Tibial nerve (tissue), 4 donors: ENCODE measurements at regions not wholly inside any gene's neighbourhood (a gene's known extent, or its start where the extent isn't known, plus 50 kb on each side); places are given as distances from the start of the nearest gene placed in this dataset.

Experiments
- DNase-seq, 2 donors: peaks; one replicate each; pipeline ENCODE4 v3.0.0-alpha.2; 2019; ENCODE audit warnings: low spot score in 2 of 2
- H3K27ac ChIP-seq, 4 donors: fragments of 200-600 bp; sonication (generic) in 3 of 4; one replicate each; pipeline ENCODE4 v1.5.1; 2017 to 2019; ENCODE audit warnings: mild to moderate bottlenecking in 1 of 4
- H3K27me3 ChIP-seq, 2 donors: fragments of 200-600 bp; sonication (generic) in 1 of 2; one replicate each; pipeline versions ENCODE4 v1.5.1 to v1.6.0; 2017 to 2019
- H3K36me3 ChIP-seq, 3 donors: fragments of 200-600 bp; sonication (generic); one replicate each; pipeline ENCODE4 v1.5.1; 2018 to 2019
- H3K4me1 ChIP-seq, 4 donors: fragments of 200-600 bp; sonication (generic) in 3 of 4; one replicate each; pipeline ENCODE4 v1.5.1; 2017 to 2019
- H3K4me3 ChIP-seq, 4 donors: fragments of 200-600 bp; sonication (generic) in 3 of 4; one replicate each; pipeline ENCODE4 v1.5.1; 2017 to 2019; ENCODE audit warnings: mild to moderate bottlenecking in 1 of 4, moderate library complexity in 1 of 4
- H3K9me3 ChIP-seq, 4 donors: fragments of 200-600 bp; sonication (generic) in 3 of 4; one replicate each; pipeline ENCODE4 v1.5.1; 2017 to 2019
- EP300 ChIP-seq, 2 donors: sonication (generic); formaldehyde crosslinking; IDR thresholded peaks; one replicate each; pipeline ENCODE4 v1.6.1; 2017; ENCODE audit warnings: antibody characterized with exemption in 2 of 2, mild to moderate bottlenecking in 1 of 2
- POLR2A ChIP-seq, 2 donors: fragments of 450-650 bp; IDR thresholded peaks; one replicate each; pipeline ENCODE4 v1.6.1; 2017; ENCODE audit warnings: antibody characterized with exemption in 2 of 2, mild to moderate bottlenecking in 2 of 2, moderate library complexity in 2 of 2
- whole genome bisulfite sequencing, 2 donors: methylation state at CpG; one replicate each; pipeline ENCODE4 v1.1.5; 2018; 5-methylcytosine and 5-hydroxymethylcytosine counted together
- TF ChIP-seq, protein P1 (sequence below), 5 experiments: fragments of 200-600 bp in 3 of 5; fragments of 450-650 bp in 2 of 5; sonication (generic) in 3 of 5; IDR thresholded peaks; one replicate each; pipeline ENCODE4 v1.5.1; 2016 to 2019; ENCODE audit warnings: antibody characterized with exemption in 5 of 5, mild to moderate bottlenecking in 3 of 5, moderate library complexity in 2 of 5

DNA sequence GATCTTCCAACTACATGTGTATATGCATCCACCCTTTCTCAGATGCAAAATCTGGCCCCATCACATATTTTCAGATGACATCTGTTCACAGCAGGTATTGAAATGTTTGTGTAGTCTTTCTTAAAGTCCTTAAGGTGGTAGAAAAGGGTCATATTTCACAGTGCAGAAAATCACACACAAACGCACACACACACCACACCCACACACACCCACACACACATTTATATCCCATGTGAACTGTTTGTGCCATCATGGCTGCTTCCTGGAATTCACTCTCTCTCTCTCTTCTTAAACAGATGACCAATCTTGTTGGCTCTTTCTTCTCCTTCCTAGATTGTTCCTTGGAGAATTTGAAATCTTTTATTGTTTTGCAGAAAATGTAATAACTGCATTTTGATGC lies 663.0 kb upstream of the GRM3 start:
- Histone ChIP-seq H3K36me3 (no peaks in the 10 kb centered on the region), H3K9me3 (no peaks in the 10 kb centered on the region), H3K27me3 (no peaks in the 10 kb centered on the region), H3K4me1 (peaks cover 0 to 4% (median 0%) of the 10 kb centered on the region in 4 donors), H3K4me3 (no peak overlapping the region), H3K27ac (no peak overlapping the region)
- TF ChIP-seq EP300 (IDR thresholded peaks at IDR 0.05) (no peak), POLR2A (IDR thresholded peaks at IDR 0.05) (no peak)
- TF ChIP-seq, protein P1, sequence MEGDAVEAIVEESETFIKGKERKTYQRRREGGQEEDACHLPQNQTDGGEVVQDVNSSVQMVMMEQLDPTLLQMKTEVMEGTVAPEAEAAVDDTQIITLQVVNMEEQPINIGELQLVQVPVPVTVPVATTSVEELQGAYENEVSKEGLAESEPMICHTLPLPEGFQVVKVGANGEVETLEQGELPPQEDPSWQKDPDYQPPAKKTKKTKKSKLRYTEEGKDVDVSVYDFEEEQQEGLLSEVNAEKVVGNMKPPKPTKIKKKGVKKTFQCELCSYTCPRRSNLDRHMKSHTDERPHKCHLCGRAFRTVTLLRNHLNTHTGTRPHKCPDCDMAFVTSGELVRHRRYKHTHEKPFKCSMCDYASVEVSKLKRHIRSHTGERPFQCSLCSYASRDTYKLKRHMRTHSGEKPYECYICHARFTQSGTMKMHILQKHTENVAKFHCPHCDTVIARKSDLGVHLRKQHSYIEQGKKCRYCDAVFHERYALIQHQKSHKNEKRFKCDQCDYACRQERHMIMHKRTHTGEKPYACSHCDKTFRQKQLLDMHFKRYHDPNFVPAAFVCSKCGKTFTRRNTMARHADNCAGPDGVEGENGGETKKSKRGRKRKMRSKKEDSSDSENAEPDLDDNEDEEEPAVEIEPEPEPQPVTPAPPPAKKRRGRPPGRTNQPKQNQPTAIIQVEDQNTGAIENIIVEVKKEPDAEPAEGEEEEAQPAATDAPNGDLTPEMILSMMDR (IDR thresholded peaks at IDR 0.05) = no peak
- no peak for DNase-seq
- 38 to 45% methylated on average over 1 of the region's 1 CpG for WGBS, 2 donors

DNA sequence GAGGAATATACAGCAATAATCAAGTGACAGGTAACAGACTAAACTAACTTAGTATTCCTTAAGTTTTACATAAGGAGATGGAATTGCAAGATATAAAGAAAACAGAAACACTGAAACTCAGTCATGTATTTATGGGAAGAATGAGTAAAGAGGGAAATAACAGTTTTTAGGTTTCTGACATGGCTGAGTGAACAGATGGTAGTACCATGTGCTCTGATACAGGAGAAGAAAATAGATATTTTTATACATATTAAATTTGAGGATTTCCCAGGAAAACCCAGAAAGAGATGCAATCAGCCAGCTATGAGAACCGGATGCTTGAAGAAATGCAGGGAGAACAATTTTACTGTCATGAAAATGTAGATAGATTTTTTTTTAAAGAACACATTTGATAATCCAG lies 669.5 kb upstream of the GRM3 start:
- Histone ChIP-seq H3K4me1 (no peaks in the 10 kb centered on the region), H3K9me3 (peaks cover 0 to 3% (median 0%) of the 10 kb centered on the region in 4 donors), H3K27me3 (no peaks in the 10 kb centered on the region), H3K4me3 (no peak overlapping the region), H3K36me3 (no peaks in the 10 kb centered on the region), H3K27ac (no peak overlapping the region)
- DNase-seq = no peak
- WGBS, 2 donors = 45 to 62% methylated on average over 1 of the region's 1 CpG
- TF ChIP-seq, protein P1 (IDR thresholded peaks at IDR 0.05) = no peak
- TF ChIP-seq POLR2A (IDR thresholded peaks at IDR 0.05) (no peak), EP300 (IDR thresholded peaks at IDR 0.05) (no peak)

DNA sequence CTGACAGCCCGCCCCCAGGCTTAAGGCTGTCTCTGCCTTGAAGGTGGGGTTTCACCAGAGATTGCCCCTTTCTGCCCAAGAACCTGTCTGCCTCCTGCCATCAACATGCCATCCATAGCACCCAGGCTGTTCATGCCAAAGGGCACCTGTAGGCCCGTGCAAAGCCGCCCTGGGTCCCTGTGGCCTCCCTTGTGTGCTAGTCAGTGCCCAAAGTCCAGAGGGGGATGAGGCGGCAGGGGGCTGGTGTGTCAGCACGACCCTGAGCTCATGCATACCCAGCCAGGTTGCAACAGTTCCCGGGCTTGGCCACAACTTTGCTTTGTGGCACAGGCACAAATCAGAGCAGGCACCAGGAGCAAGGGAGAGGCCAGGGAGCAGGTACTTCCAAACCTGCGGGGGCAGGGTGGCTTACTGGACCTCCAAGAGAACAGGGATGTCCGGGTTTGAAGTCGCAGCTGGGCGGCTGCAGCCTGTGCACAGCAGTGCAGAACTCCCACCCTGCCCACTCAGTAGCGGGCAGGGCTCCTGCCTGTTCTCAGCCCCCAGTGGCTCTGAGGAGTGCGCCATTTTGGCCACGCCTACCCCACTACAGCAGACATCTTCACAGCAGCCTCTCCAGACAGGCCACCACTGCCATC lies 671.1 kb upstream of the GRM3 start:
- no peak overlapping the region for H3K4me3 ChIP-seq
- DNase-seq = no peak
- no peak overlapping the region for H3K27ac ChIP-seq
- H3K27me3 ChIP-seq = no peaks in the 10 kb centered on the region
- TF ChIP-seq POLR2A (IDR thresholded peaks at IDR 0.05) (no peak), EP300 (IDR thresholded peaks at IDR 0.05) (no peak)
- TF ChIP-seq, protein P1 (IDR thresholded peaks at IDR 0.05) = no peak
- H3K36me3 ChIP-seq = no peaks in the 10 kb centered on the region
- WGBS, 2 donors = 91 to 95% methylated on average over 9 to 13 of the region's 13 CpGs
- H3K9me3 ChIP-seq = peaks cover 0 to 3% (median 0%) of the 10 kb centered on the region in 4 donors
- no peaks in the 10 kb centered on the region for H3K4me1 ChIP-seq

DNA sequence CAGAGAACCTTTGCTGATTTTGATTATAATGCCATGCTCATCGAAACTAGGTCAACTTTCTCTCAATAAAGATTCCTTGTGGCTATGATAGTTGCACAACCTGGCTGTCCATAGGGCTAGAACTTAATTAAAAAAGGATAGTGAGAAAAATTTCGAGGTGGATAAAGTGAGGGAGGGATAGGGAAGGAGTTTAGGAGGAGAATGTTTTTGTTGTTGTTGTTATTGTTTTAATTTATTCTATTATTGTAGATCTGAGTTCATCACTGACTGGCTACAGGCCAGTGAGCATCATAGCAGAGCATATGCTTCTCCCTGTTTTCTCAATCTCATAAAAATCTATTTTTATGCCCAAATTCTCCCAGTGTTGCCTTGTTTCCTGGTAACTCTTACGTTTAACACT lies 688.7 kb upstream of the GRM3 start:
- 59 to 65% methylated on average over 3 of the region's 3 CpGs for WGBS, 2 donors
- Histone ChIP-seq H3K4me3 (no peak overlapping the region), H3K36me3 (no peaks in the 10 kb centered on the region), H3K4me1 (no peaks in the 10 kb centered on the region), H3K9me3 (no peaks in the 10 kb centered on the region), H3K27me3 (no peaks in the 10 kb centered on the region), H3K27ac (no peak overlapping the region)
- TF ChIP-seq, protein P1 (IDR thresholded peaks at IDR 0.05) = no peak
- no peak for TF ChIP-seq EP300 (IDR thresholded peaks at IDR 0.05)
- TF ChIP-seq POLR2A (IDR thresholded peaks at IDR 0.05) = no peak
- DNase-seq = no peak

DNA sequence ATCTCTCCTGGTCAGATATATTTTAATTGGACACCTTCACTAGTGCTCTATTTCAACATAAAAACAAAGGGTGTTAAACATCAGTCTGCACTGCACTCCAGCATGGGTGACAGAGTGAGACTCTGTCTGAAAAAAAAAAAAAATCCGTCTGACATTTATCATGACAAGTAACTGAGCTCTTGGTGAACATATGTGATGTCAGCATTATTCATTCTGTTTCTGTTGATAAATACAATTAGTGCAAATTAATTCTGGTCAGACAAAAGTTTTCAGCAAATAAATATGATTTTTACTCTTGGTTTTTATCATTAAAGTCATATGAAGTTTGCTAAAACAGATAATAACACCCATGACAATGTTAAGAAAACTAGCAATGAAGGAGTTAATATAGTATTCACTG lies 692.8 kb upstream of the GRM3 start:
- Histone ChIP-seq H3K4me3 (no peak overlapping the region), H3K27me3 (no peaks in the 10 kb centered on the region), H3K4me1 (no peaks in the 10 kb centered on the region), H3K9me3 (peaks cover 0 to 19% (median 4%) of the 10 kb centered on the region in 4 donors), H3K27ac (no peak overlapping the region), H3K36me3 (no peaks in the 10 kb centered on the region)
- DNase-seq = no peak
- TF ChIP-seq EP300 (IDR thresholded peaks at IDR 0.05) = no peak
- TF ChIP-seq POLR2A (IDR thresholded peaks at IDR 0.05) = no peak
- TF ChIP-seq, protein P1 (IDR thresholded peaks at IDR 0.05) = no peak
- 57 to 59% methylated on average over 1 of the region's 1 CpG for WGBS, 2 donors
